ENCODE measurements at regions not wholly inside any gene's neighbourhood (a gene's known extent, or its start where the extent isn't known, plus 50 kb on each side); places are given as distances from the start of the nearest gene placed in this dataset.

DNA sequence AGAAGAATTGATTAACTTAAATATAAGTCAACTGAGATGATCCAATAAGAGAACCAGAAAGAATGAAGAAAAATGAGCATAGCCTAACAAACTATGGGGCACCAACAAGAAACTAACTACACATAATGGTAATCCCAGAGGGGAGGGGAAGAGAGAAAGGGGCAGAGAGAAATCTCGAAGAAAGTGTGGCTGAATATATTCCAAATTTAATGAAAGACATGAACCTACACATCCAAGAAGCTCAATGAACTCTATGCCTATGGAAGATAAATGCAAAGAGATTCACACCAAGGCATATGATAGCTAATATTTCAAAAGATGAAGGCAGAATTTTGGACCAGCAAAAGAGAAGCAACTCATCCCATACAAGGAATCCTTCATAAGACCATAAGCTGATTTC lies 649.2 kb downstream of the ZEB2 start:
- H3K79me2 ChIP-seq (ENCODE audit: control insufficient read depth, insufficient read depth, low read length), result no peaks in the 10 kb centered on the region
- no peak for ATAC-seq (ENCODE audit: low read depth)
- H2AFZ ChIP-seq (ENCODE audit: insufficient read depth, low read depth, low read length, poor library complexity, severe bottlenecking), result no peak overlapping the region
- Mint-ChIP-seq H3K27ac (no peak overlapping the region), H3K9me3 (ENCODE audit: insufficient read depth) (peaks cover 6% of the 10 kb centered on the region), H3K4me1 (no peaks in the 10 kb centered on the region), H3K4me3 (no peak overlapping the region), H3K27me3 (no peaks in the 10 kb centered on the region)
- H3K27ac ChIP-seq (ENCODE audit: low read length in 2 of 2), result no peak overlapping the region
- H4K20me1 ChIP-seq (ENCODE audit: control insufficient read depth, insufficient read depth, low read length, poor library complexity, severe bottlenecking), result no peaks in the 10 kb centered on the region
- intact Hi-C loops (cut with micrococcal nuclease), result no loop called here
- CTCF ChIA-PET, result no interaction called here
- POLR2A ChIA-PET, result no interaction called here
- no peaks in the 10 kb centered on the region for H3K36me3 ChIP-seq (replicated peaks in 1 of 2; ENCODE audit: control extremely low read depth in 1 of 2, control insufficient read depth in 1 of 2, extremely low read depth in 1 of 2, insufficient read depth in 2 of 2, low read length in 1 of 2)
- no peak overlapping the region for H3K4me2 ChIP-seq (replicated peaks; ENCODE audit: low read depth, low read length, poor library complexity, severe bottlenecking)
- no peak overlapping the region for H3K4me3 ChIP-seq (ENCODE audit: control extremely low read depth in 1 of 5, extremely low read depth in 1 of 5, insufficient read depth in 1 of 5, low read depth in 2 of 5, low read length in 4 of 5)
- DNase-seq, result no peak
- WGBS (ENCODE audit: insufficient coverage), result no CpG with 5 or more reads among the region's 1 CpG
- no peaks in the 10 kb centered on the region for H3K27me3 ChIP-seq (replicated peaks in 1 of 4; ENCODE audit: control extremely low read depth in 1 of 4, control insufficient read depth in 3 of 4, insufficient read depth in 4 of 4, low read length in 3 of 4)
- H3K9me3 ChIP-seq (ENCODE audit: control extremely low read depth in 1 of 3, control insufficient read depth in 2 of 3, insufficient read depth in 1 of 3, low read length in 2 of 3), result no peaks in the 10 kb centered on the region
- H3K4me1 ChIP-seq (ENCODE audit: control insufficient read depth in 2 of 2, insufficient read depth in 2 of 2, low read length in 2 of 2), result no peaks in the 10 kb centered on the region
- no peak overlapping the region for H3K9ac ChIP-seq (ENCODE audit: low read length)
- TF ChIP-seq, protein P1, sequence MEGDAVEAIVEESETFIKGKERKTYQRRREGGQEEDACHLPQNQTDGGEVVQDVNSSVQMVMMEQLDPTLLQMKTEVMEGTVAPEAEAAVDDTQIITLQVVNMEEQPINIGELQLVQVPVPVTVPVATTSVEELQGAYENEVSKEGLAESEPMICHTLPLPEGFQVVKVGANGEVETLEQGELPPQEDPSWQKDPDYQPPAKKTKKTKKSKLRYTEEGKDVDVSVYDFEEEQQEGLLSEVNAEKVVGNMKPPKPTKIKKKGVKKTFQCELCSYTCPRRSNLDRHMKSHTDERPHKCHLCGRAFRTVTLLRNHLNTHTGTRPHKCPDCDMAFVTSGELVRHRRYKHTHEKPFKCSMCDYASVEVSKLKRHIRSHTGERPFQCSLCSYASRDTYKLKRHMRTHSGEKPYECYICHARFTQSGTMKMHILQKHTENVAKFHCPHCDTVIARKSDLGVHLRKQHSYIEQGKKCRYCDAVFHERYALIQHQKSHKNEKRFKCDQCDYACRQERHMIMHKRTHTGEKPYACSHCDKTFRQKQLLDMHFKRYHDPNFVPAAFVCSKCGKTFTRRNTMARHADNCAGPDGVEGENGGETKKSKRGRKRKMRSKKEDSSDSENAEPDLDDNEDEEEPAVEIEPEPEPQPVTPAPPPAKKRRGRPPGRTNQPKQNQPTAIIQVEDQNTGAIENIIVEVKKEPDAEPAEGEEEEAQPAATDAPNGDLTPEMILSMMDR (IDR thresholded peaks at IDR 0.05), result no peak
- TF ChIP-seq EZH2 (IDR thresholded peaks at IDR 0.05; ENCODE audit: borderline replicate concordance, insufficient read depth, low read depth, low read length, poor library complexity, severe bottlenecking), result no peak

GRCh38 chr2:143856978-143857377 lies 662.9 kb downstream of the ZEB2 start:
- no peak for DNase-seq
- no peak for ATAC-seq (ENCODE audit: low read depth)
- H3K27ac ChIP-seq (ENCODE audit: low read length in 2 of 2), result no peak overlapping the region
- intact Hi-C loops (cut with micrococcal nuclease), result no loop called here
- no peak overlapping the region for H2AFZ ChIP-seq (ENCODE audit: insufficient read depth, low read depth, low read length, poor library complexity, severe bottlenecking)
- no peaks in the 10 kb centered on the region for H3K79me2 ChIP-seq (ENCODE audit: control insufficient read depth, insufficient read depth, low read length)
- H3K27me3 Mint-ChIP-seq, result no peaks in the 10 kb centered on the region
- no peak for TF ChIP-seq EZH2 (IDR thresholded peaks at IDR 0.05; ENCODE audit: borderline replicate concordance, insufficient read depth, low read depth, low read length, poor library complexity, severe bottlenecking)
- TF ChIP-seq, protein P1 (IDR thresholded peaks at IDR 0.05), result no peak
- H3K9ac ChIP-seq (ENCODE audit: low read length), result no peak overlapping the region
- no peaks in the 10 kb centered on the region for H3K4me1 Mint-ChIP-seq
- no peak overlapping the region for H3K27ac Mint-ChIP-seq
- no peaks in the 10 kb centered on the region for H3K4me1 ChIP-seq (ENCODE audit: control insufficient read depth in 2 of 2, insufficient read depth in 2 of 2, low read length in 2 of 2)
- no peaks in the 10 kb centered on the region for H3K27me3 ChIP-seq (replicated peaks in 1 of 4; ENCODE audit: control extremely low read depth in 1 of 4, control insufficient read depth in 3 of 4, insufficient read depth in 4 of 4, low read length in 3 of 4)
- CTCF ChIA-PET, result no interaction called here
- no peaks in the 10 kb centered on the region for H3K9me3 Mint-ChIP-seq (ENCODE audit: insufficient read depth)
- no peak overlapping the region for H3K4me3 ChIP-seq (ENCODE audit: control extremely low read depth in 1 of 5, extremely low read depth in 1 of 5, insufficient read depth in 1 of 5, low read depth in 2 of 5, low read length in 4 of 5)
- peaks cover 0 to 2% (median 0%) of the 10 kb centered on the region in 3 donors for H3K9me3 ChIP-seq (ENCODE audit: control extremely low read depth in 1 of 3, control insufficient read depth in 2 of 3, insufficient read depth in 1 of 3, low read length in 2 of 3)
- no peaks in the 10 kb centered on the region for H4K20me1 ChIP-seq (ENCODE audit: control insufficient read depth, insufficient read depth, low read length, poor library complexity, severe bottlenecking)
- no peak overlapping the region for H3K4me2 ChIP-seq (replicated peaks; ENCODE audit: low read depth, low read length, poor library complexity, severe bottlenecking)
- POLR2A ChIA-PET, result no interaction called here
- no peak overlapping the region for H3K4me3 Mint-ChIP-seq
- H3K36me3 ChIP-seq (replicated peaks in 1 of 2; ENCODE audit: control extremely low read depth in 1 of 2, control insufficient read depth in 1 of 2, extremely low read depth in 1 of 2, insufficient read depth in 2 of 2, low read length in 1 of 2), result no peaks in the 10 kb centered on the region
